Mesenteric fat pad (tissue), 1 donor: ENCODE measurements at regions not wholly inside any gene's neighbourhood (a gene's known extent, or its start where the extent isn't known, plus 50 kb on each side); places are given as distances from the start of the nearest gene placed in this dataset.

ENCODE experiments used
- DNase-seq: peaks from one replicate; pipeline ENCODE4 v3.0.0-alpha.2; 2020; ENCODE audit warnings: low spot score
- donor health status: DM: yes; HTN: yes; CAD: no.

- no peak for DNase-seq
These were observed 130.6 kb downstream of the SMAD6 start for GRCh38 chr15:66832664-66833063.

GRCh38 chr15:66833371-66833770 lies 131.3 kb downstream of the SMAD6 start:
- DNase-seq: peak; percentile 79

- no peak for DNase-seq
These were observed 131.8 kb downstream of the SMAD6 start for GRCh38 chr15:66833803-66834202.

GRCh38 chr15:66834881-66835878 lies 133.1 kb downstream of the SMAD6 start:
- DNase-seq: peak; percentile 62

- peak; percentile 49 for DNase-seq
These were observed 134.4 kb downstream of the SMAD6 start for GRCh38 chr15:66836231-66837030.

- no peak for DNase-seq
These were observed 136.2 kb downstream of the SMAD6 start for GRCh38 chr15:66838202-66838601.

GRCh38 chr15:66838671-66839239 lies 136.7 kb downstream of the SMAD6 start:
- no peak for DNase-seq

- no peak for DNase-seq
These were observed 137.6 kb downstream of the SMAD6 start for GRCh38 chr15:66839506-66840112.

- no peak for DNase-seq
These were observed 138.8 kb downstream of the SMAD6 start for GRCh38 chr15:66840615-66841390.

- DNase-seq: peak; percentile 93
These were observed 140.1 kb downstream of the SMAD6 start for GRCh38 chr15:66841953-66842681.

- DNase-seq: peak; percentile 93
These were observed 140.8 kb downstream of the SMAD6 start for GRCh38 chr15:66842710-66843441.

GRCh38 chr15:66843581-66843980 lies 141.5 kb downstream of the SMAD6 start:
- no peak for DNase-seq

- no peak for DNase-seq
These were observed 142.2 kb downstream of the SMAD6 start for GRCh38 chr15:66844041-66844746.

- DNase-seq: no peak
These were observed 142.7 kb downstream of the SMAD6 start for GRCh38 chr15:66844747-66845145.

GRCh38 chr15:66845266-66845785 lies 143.3 kb downstream of the SMAD6 start:
- DNase-seq: no peak

GRCh38 chr15:66846031-66846430 lies 144.0 kb downstream of the SMAD6 start:
- DNase-seq: no peak

- DNase-seq: peak; percentile 20
These were observed 144.8 kb downstream of the SMAD6 start for GRCh38 chr15:66846811-66847210.

- DNase-seq: peak; percentile 60
These were observed 145.5 kb downstream of the SMAD6 start for GRCh38 chr15:66847565-66847991.
